HepG2 (cell line): ENCODE measurements at regions not wholly inside any gene's neighbourhood (a gene's known extent, or its start where the extent isn't known, plus 50 kb on each side); places are given as distances from the start of the nearest gene placed in this dataset.

Experiments used
- ATAC-seq: fragments of 200-7000 bp; cut with Tn5 transposase; 3 replicates; pipeline ENCODE4 v1.9.1; 2020; ENCODE audit warnings: mild to moderate bottlenecking, moderate library complexity
- BruUV-seq: library from RNA; stranded (reverse); fragments of 400-500 nt; replicated peaks from 2 replicates; lab custom pipeline; 2021; lab: Mats Ljungman, UMichigan
- CTCF ChIA-PET: fragments of 300-600 bp; formaldehyde crosslinking; extraction: SDS; loops from one replicate; lab custom pipeline; 2021; ENCODE audit warnings: low total read pairs, inconsistent platforms, low intra/inter-chr PET ratio; lab: Yijun Ruan, JAX
- POLR2A ChIA-PET: fragments of 350-600 bp; sonication (Branson Sonifier 250); formaldehyde crosslinking; loops from one replicate; lab custom pipeline; 2020; ENCODE audit warnings: antibody characterized with exemption, inconsistent platforms; lab: Yijun Ruan, JAX
- DNase-seq: peaks from one replicate; pipeline ENCODE4 v3.0.0-alpha.2; 2015; ENCODE audit warnings: low spot score
- FAIRE-seq: peaks from 3 replicates; lab custom pipeline; 2011; peaks lifted over from hg19 to GRCh38; lab: Jason Lieb, UNC
- H2AFZ ChIP-seq: one replicate; pipeline ENCODE4 v1.6.1; 2011; ENCODE audit warnings: low read length, inconsistent platforms
- H3K27ac ChIP-seq: fragments of 300-600 bp; 3 replicates; pipeline ENCODE4 v1.8.0; 2011; ENCODE audit warnings: mixed run types, mild to moderate bottlenecking, mixed read lengths, low read length, inconsistent platforms; ENCODE audit not compliant: insufficient read depth; ENCODE audit errors: extremely low read length
- H3K27me3 ChIP-seq, 2 experiments: fragments of 200-600 bp in 1 of 2; 2 replicates in 1 of 2; 3 replicates in 1 of 2; pipeline versions ENCODE4 v1.6.0 to v1.8.0; 2011; ENCODE audit warnings: low read length in 2 of 2, mild to moderate bottlenecking in 2 of 2, moderate library complexity in 2 of 2, inconsistent platforms in 1 of 2; ENCODE audit not compliant: insufficient read depth in 2 of 2, control insufficient read depth in 1 of 2
- H3K36me3 ChIP-seq, 2 experiments: fragments of 200-600 bp in 1 of 2; replicated peaks in 1 of 2; 2 replicates in 1 of 2; 3 replicates in 1 of 2; pipeline versions ENCODE4 v1.5.1 to v1.8.0; 2011; ENCODE audit warnings: low read length in 2 of 2, inconsistent platforms in 1 of 2; ENCODE audit not compliant: insufficient read depth in 2 of 2, control insufficient read depth in 1 of 2
- H3K4me1 ChIP-seq: 2 replicates; pipeline ENCODE4 v1.5.1; 2012; ENCODE audit warnings: low read length, inconsistent platforms; ENCODE audit not compliant: insufficient read depth
- H3K4me2 ChIP-seq: 2 replicates; pipeline ENCODE4 v1.6.0; 2011; ENCODE audit warnings: low read depth, low read length, inconsistent platforms
- H3K4me3 ChIP-seq, 3 experiments: fragments of 200-600 bp in 1 of 3; sonication (generic), shearing (Covaris generic) in 1 of 3; replicated peaks in 1 of 3; 2 replicates each; pipeline ENCODE4 v1.5.1; 2011 to 2016; ENCODE audit warnings: low read length in 3 of 3, inconsistent platforms in 2 of 3, low read depth in 2 of 3, mild to moderate bottlenecking in 2 of 3, control low read depth in 1 of 3, mixed read lengths in 1 of 3; ENCODE audit not compliant: insufficient read depth in 1 of 3
- H3K79me2 ChIP-seq: one replicate; pipeline ENCODE4 v1.6.1; 2011; ENCODE audit warnings: low read length, inconsistent platforms; ENCODE audit not compliant: insufficient read depth
- H3K9ac ChIP-seq: 2 replicates; pipeline ENCODE4 v1.6.0; 2011; ENCODE audit warnings: mild to moderate bottlenecking, low read depth, low read length, inconsistent platforms; ENCODE audit not compliant: insufficient read depth
- H3K9me3 ChIP-seq: 2 replicates; pipeline ENCODE4 v1.5.1; 2012; ENCODE audit warnings: mild to moderate bottlenecking, low read length
- H4K20me1 ChIP-seq: 2 replicates; pipeline ENCODE4 v1.6.0; 2011; ENCODE audit warnings: inconsistent platforms, mild to moderate bottlenecking, low read length, moderate library complexity; ENCODE audit not compliant: insufficient read depth
- ARID4A ChIP-seq: sonication (generic); formaldehyde crosslinking; IDR thresholded peaks from 2 replicates; pipeline ENCODE4 v1.5.0; 2020; ENCODE audit warnings: mild to moderate bottlenecking, missing genetic modification reagents, borderline replicate concordance
- CHCHD3 ChIP-seq: sonication (generic); formaldehyde crosslinking; IDR thresholded peaks from 2 replicates; pipeline ENCODE4 v1.8.0; 2022; ENCODE audit warnings: mild to moderate bottlenecking, missing genetic modification reagents, moderate library complexity
- MIER3 ChIP-seq: IDR thresholded peaks from 2 replicates; pipeline ENCODE4 v1.6.1; 2016; ENCODE audit warnings: missing compliant biosample characterization, borderline replicate concordance
- NFIC ChIP-seq: IDR thresholded peaks from 2 replicates; pipeline ENCODE4 v1.6.1; 2012; ENCODE audit warnings: mild to moderate bottlenecking, low read length, inconsistent platforms
- NR1H2 ChIP-seq: sonication (generic); formaldehyde crosslinking; IDR thresholded peaks from 2 replicates; pipeline ENCODE4 v1.8.1; 2022; ENCODE audit warnings: low read depth, missing genetic modification reagents, borderline replicate concordance
- SUZ12 ChIP-seq: fragments of 150-350 bp; IDR thresholded peaks from 2 replicates; pipeline ENCODE4 v1.6.1; 2014; ENCODE audit warnings: low read depth, low read length
- TFDP1 ChIP-seq: IDR thresholded peaks from 2 replicates; pipeline ENCODE4 v1.6.1; 2016; ENCODE audit warnings: missing compliant biosample characterization, missing genetic modification reagents, borderline replicate concordance
- ZBTB34 ChIP-seq: sonication (generic); formaldehyde crosslinking; IDR thresholded peaks from 2 replicates; pipeline ENCODE4 v1.8.0; 2022; ENCODE audit warnings: mild to moderate bottlenecking, missing genetic modification reagents
- ZNF224 ChIP-seq: sonication (generic); formaldehyde crosslinking; IDR thresholded peaks from 2 replicates; pipeline ENCODE4 v1.5.0; 2020; ENCODE audit warnings: mild to moderate bottlenecking, missing genetic modification reagents
- ZNF577 ChIP-seq: sonication (generic); formaldehyde crosslinking; IDR thresholded peaks from 2 replicates; pipeline ENCODE4 v1.4.0; 2020; ENCODE audit warnings: mild to moderate bottlenecking, low read depth, missing genetic modification reagents, borderline replicate concordance
- ZNF597 ChIP-seq: sonication (generic); formaldehyde crosslinking; IDR thresholded peaks from 2 replicates; pipeline ENCODE4 v1.5.0; 2020; ENCODE audit warnings: missing genetic modification reagents
- ZNF770 ChIP-seq: sonication (generic); formaldehyde crosslinking; IDR thresholded peaks from 2 replicates; pipeline ENCODE4 v1.5.0; 2020; ENCODE audit warnings: mild to moderate bottlenecking, missing genetic modification reagents
- ZNF883 ChIP-seq: sonication (generic); formaldehyde crosslinking; IDR thresholded peaks from 2 replicates; pipeline ENCODE4 v1.5.1; 2020; ENCODE audit warnings: mild to moderate bottlenecking, missing genetic modification reagents; ENCODE audit errors: not compliant biosample characterization
- WGBS: methylation state at CpG from one replicate; pipeline ENCODE4 v1.1.6; 2017; ENCODE audit warnings: low lambda C conversion rate; 5-methylcytosine and 5-hydroxymethylcytosine counted together
- in situ Hi-C: cut with HindIII; loops from 2 replicates; pipeline ENCODE4 v1.10.0; 2017; ENCODE audit warnings: low pct_unique_long_range_greater_than_20kb; ENCODE audit not compliant: extremely low pct_ligation_motif_present
- intact Hi-C: fragments of 100-400 bp; cut with micrococcal nuclease; formaldehyde crosslinking; loops from one replicate; pipeline ENCODE4 v1.10.0; 2022; ENCODE audit not compliant: unreplicated experiment

GRCh38 chr10:44320756-44321155 lies 64.1 kb downstream of the CXCL12 start:
- Histone ChIP-seq H3K36me3 (no peaks in the 10 kb centered on the region), H3K4me3 (no peak overlapping the region), H4K20me1 (no peaks in the 10 kb centered on the region), H3K79me2 (no peaks in the 10 kb centered on the region), H2AFZ (no peak overlapping the region), H3K9me3 (no peaks in the 10 kb centered on the region), H3K9ac (no peak overlapping the region), H3K27ac (no peak overlapping the region), H3K27me3 (0 out of 5 replicates have a peak, but pooled peaks cover 0 to 3% of the 10 kb centered on the region in 2 experiments), H3K4me1 (peaks cover 15% of the 10 kb centered on the region), H3K4me2 (no peak overlapping the region)
- intact Hi-C loops = no loop called here
- CTCF ChIA-PET = no interaction called here
- POLR2A ChIA-PET = no interaction called here
- DNase-seq (no peak), ATAC-seq (no peak), FAIRE-seq (no peak)
- no TSS peak for BruUV-seq
- 21% methylated on average over 3 of the region's 3 CpGs for WGBS
- in situ Hi-C loops = no loop called here
- no peak for TF ChIP-seq TFDP1 (CRISPR knock-in tag)
- no peak for TF ChIP-seq NR1H2 (CRISPR knock-in tag)
- no peak for TF ChIP-seq ARID4A (CRISPR knock-in tag)
- TF ChIP-seq ZBTB34 = no peak
- TF ChIP-seq MIER3 (CRISPR knock-in tag) = no peak
- TF ChIP-seq CHCHD3 = no peak
- TF ChIP-seq ZNF597 (CRISPR knock-in tag) = no peak
- no peak for TF ChIP-seq ZNF224 (CRISPR knock-in tag)
- TF ChIP-seq ZNF883 (CRISPR knock-in tag) = no peak
- TF ChIP-seq ZNF770 (CRISPR knock-in tag) = no peak
- TF ChIP-seq NFIC = no peak
- no peak for TF ChIP-seq ZNF577 (CRISPR knock-in tag)
- no peak for TF ChIP-seq SUZ12
